Tibial nerve (tissue), 4 donors: ENCODE measurements at regions not wholly inside any gene's neighbourhood (a gene's known extent, or its start where the extent isn't known, plus 50 kb on each side); places are given as distances from the start of the nearest gene placed in this dataset.

Source experiments
- DNase-seq, 2 donors: peaks; one replicate each; pipeline ENCODE4 v3.0.0-alpha.2; 2019; ENCODE audit warnings: low spot score in 2 of 2
- H3K27ac ChIP-seq, 4 donors: fragments of 200-600 bp; sonication (generic) in 3 of 4; one replicate each; pipeline ENCODE4 v1.5.1; 2017 to 2019; ENCODE audit warnings: mild to moderate bottlenecking in 1 of 4
- H3K27me3 ChIP-seq, 2 donors: fragments of 200-600 bp; sonication (generic) in 1 of 2; one replicate each; pipeline versions ENCODE4 v1.5.1 to v1.6.0; 2017 to 2019
- H3K36me3 ChIP-seq, 3 donors: fragments of 200-600 bp; sonication (generic); one replicate each; pipeline ENCODE4 v1.5.1; 2018 to 2019
- H3K4me1 ChIP-seq, 4 donors: fragments of 200-600 bp; sonication (generic) in 3 of 4; one replicate each; pipeline ENCODE4 v1.5.1; 2017 to 2019
- H3K4me3 ChIP-seq, 4 donors: fragments of 200-600 bp; sonication (generic) in 3 of 4; one replicate each; pipeline ENCODE4 v1.5.1; 2017 to 2019; ENCODE audit warnings: mild to moderate bottlenecking in 1 of 4, moderate library complexity in 1 of 4
- H3K9me3 ChIP-seq, 4 donors: fragments of 200-600 bp; sonication (generic) in 3 of 4; one replicate each; pipeline ENCODE4 v1.5.1; 2017 to 2019
- CTCF ChIP-seq, 5 experiments: fragments of 200-600 bp in 3 of 5; fragments of 450-650 bp in 2 of 5; sonication (generic) in 3 of 5; IDR thresholded peaks; one replicate each; pipeline ENCODE4 v1.5.1; 2016 to 2019; ENCODE audit warnings: antibody characterized with exemption in 5 of 5, mild to moderate bottlenecking in 3 of 5, moderate library complexity in 2 of 5
- EP300 ChIP-seq, 2 donors: sonication (generic); formaldehyde crosslinking; IDR thresholded peaks; one replicate each; pipeline ENCODE4 v1.6.1; 2017; ENCODE audit warnings: antibody characterized with exemption in 2 of 2, mild to moderate bottlenecking in 1 of 2
- POLR2A ChIP-seq, 2 donors: fragments of 450-650 bp; IDR thresholded peaks; one replicate each; pipeline ENCODE4 v1.6.1; 2017; ENCODE audit warnings: antibody characterized with exemption in 2 of 2, mild to moderate bottlenecking in 2 of 2, moderate library complexity in 2 of 2
- WGBS, 2 donors: methylation state at CpG; one replicate each; pipeline ENCODE4 v1.1.5; 2018; 5-methylcytosine and 5-hydroxymethylcytosine counted together

DNA sequence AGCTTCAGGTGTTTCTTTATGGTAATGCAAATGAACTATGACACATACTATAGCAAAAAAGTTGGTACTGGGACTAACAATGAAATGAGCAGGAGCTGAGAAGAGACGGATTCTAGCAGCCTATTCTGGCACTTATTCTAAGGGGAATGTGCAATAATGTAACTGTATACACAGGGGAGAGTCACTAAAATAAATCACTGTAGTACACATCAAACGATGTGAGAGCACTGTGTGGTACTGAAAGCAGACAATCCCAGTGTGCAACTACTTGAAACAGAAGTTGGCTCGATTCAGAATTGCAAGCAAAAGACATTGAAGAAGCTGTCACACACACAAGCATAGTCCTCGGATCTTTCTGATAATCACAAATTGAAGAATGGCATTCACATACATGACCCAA, 1713.0 kb upstream of the CDH9 start:
- H3K27me3 ChIP-seq: no peaks in the 10 kb centered on the region
- TF ChIP-seq POLR2A (IDR thresholded peaks at IDR 0.05): no peak
- no peak for TF ChIP-seq CTCF (IDR thresholded peaks at IDR 0.05)
- TF ChIP-seq EP300 (IDR thresholded peaks at IDR 0.05): no peak
- no peaks in the 10 kb centered on the region for H3K4me1 ChIP-seq
- no peak overlapping the region for H3K4me3 ChIP-seq
- no peaks in the 10 kb centered on the region for H3K36me3 ChIP-seq
- no peak for DNase-seq
- no peak overlapping the region for H3K27ac ChIP-seq
- no peaks in the 10 kb centered on the region for H3K9me3 ChIP-seq
- 55 to 70% methylated on average over 4 of the region's 4 CpGs for WGBS, 2 donors

DNA sequence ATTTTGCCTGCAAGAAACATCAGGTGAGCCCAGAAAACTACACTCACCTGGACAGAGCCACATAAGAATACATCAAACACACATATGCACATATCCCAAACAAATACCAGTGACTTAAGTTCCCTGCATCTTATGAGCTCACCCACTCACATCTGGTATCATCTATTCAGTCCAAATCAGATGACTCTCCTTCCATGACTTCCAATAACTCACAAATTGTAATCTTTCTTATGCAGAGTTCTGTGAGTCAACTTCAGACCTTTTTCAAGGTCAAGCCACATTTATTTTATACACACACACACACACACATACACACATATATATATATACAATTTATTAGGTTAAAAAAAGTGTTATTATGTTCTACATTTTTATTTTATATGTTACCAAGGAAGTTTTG, 1711.9 kb upstream of the CDH9 start:
- no peak overlapping the region for H3K27ac ChIP-seq
- no peaks in the 10 kb centered on the region for H3K27me3 ChIP-seq
- no peak for DNase-seq
- no peaks in the 10 kb centered on the region for H3K4me1 ChIP-seq
- no peak overlapping the region for H3K4me3 ChIP-seq
- no peaks in the 10 kb centered on the region for H3K36me3 ChIP-seq
- TF ChIP-seq EP300 (IDR thresholded peaks at IDR 0.05) (no peak), POLR2A (IDR thresholded peaks at IDR 0.05) (no peak), CTCF (IDR thresholded peaks at IDR 0.05) (no peak)
- no peaks in the 10 kb centered on the region for H3K9me3 ChIP-seq

- H3K27ac ChIP-seq: no peak overlapping the region
- H3K4me3 ChIP-seq: no peak overlapping the region
- DNase-seq: no peak
- H3K4me1 ChIP-seq: no peaks in the 10 kb centered on the region
- H3K36me3 ChIP-seq: no peaks in the 10 kb centered on the region
- H3K9me3 ChIP-seq: no peaks in the 10 kb centered on the region
- WGBS, 2 donors: 56 to 70% methylated on average over 7 of the region's 7 CpGs
- no peak for TF ChIP-seq CTCF (IDR thresholded peaks at IDR 0.05)
- TF ChIP-seq POLR2A (IDR thresholded peaks at IDR 0.05): no peak
- no peaks in the 10 kb centered on the region for H3K27me3 ChIP-seq
Measured at GRCh38 chr5:28748446-28748845, 1710.1 kb upstream of the CDH9 start.

GRCh38 chr5:28743716-28744110, 1705.3 kb upstream of the CDH9 start:
- Histone ChIP-seq H3K4me1 (no peaks in the 10 kb centered on the region), H3K36me3 (no peaks in the 10 kb centered on the region), H3K27ac (no peak overlapping the region), H3K4me3 (no peak overlapping the region), H3K27me3 (no peaks in the 10 kb centered on the region), H3K9me3 (no peaks in the 10 kb centered on the region)
- TF ChIP-seq EP300 (IDR thresholded peaks at IDR 0.05): no peak
- TF ChIP-seq CTCF (IDR thresholded peaks at IDR 0.05): no peak
- TF ChIP-seq POLR2A (IDR thresholded peaks at IDR 0.05): no peak
- DNase-seq: no peak

- H3K4me3 ChIP-seq: no peak overlapping the region
- WGBS, 2 donors: 4 to 26% methylated on average over 1 of the region's 1 CpG
- H3K27ac ChIP-seq: no peak overlapping the region
- no peaks in the 10 kb centered on the region for H3K4me1 ChIP-seq
- TF ChIP-seq CTCF (IDR thresholded peaks at IDR 0.05): no peak
- TF ChIP-seq POLR2A (IDR thresholded peaks at IDR 0.05): no peak
- TF ChIP-seq EP300 (IDR thresholded peaks at IDR 0.05): no peak
- H3K9me3 ChIP-seq: no peaks in the 10 kb centered on the region
- DNase-seq: no peak
- no peaks in the 10 kb centered on the region for H3K27me3 ChIP-seq
- H3K36me3 ChIP-seq: no peaks in the 10 kb centered on the region
Measured at GRCh38 chr5:28743025-28743715, 1704.8 kb upstream of the CDH9 start.
